ENCODE measurements at regions not wholly inside any gene's neighbourhood (a gene's known extent, or its start where the extent isn't known, plus 50 kb on each side); places are given as distances from the start of the nearest gene placed in this dataset.

GRCh38 chr13:37202264-37202663 is 96.8 kb upstream of the CSNK1A1L start:
- TF ChIP-seq EZH2phosphoT487 (IDR thresholded peaks at IDR 0.05; ENCODE audit: low read length) (no peak), CTCF (IDR thresholded peaks at IDR 0.05; ENCODE audit: low read length) (no peak)
